HG03439 (cell line): ENCODE measurements at regions not wholly inside any gene's neighbourhood (a gene's known extent, or its start where the extent isn't known, plus 50 kb on each side); places are given as distances from the start of the nearest gene placed in this dataset.
"Not testable (repeated sequence)": the region's sequence is repeated elsewhere in the genome, so short reads cannot be mapped to it uniquely, and the experiment has no call there.

Experiments used
- ATAC-seq: cut with Tn5 transposase; IDR thresholded peaks from one replicate; pipeline ENCODE4 v1.9.1; 2021; ENCODE audit warnings: mild to moderate bottlenecking, moderate library complexity; ENCODE audit not compliant: unreplicated experiment

DNA sequence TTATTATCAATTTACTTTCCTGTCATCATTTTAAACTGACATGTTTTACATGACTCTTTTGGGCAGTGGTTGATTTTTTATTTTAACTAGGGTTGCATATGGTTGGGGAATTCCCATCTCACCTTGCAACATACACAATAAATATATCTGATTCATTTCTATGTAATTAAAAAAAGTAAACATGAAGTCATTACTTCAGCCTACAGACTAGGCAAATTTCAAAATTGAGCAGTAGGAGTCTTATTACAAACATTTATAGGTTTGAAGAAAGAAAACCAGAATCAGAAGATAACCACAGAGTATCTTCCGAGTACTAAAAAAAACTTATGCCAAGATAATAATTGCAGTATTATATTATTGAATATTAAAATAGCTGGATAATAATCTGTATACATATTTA, 377.0 kb upstream of the VRK2 start:
- no peak for ATAC-seq

DNA sequence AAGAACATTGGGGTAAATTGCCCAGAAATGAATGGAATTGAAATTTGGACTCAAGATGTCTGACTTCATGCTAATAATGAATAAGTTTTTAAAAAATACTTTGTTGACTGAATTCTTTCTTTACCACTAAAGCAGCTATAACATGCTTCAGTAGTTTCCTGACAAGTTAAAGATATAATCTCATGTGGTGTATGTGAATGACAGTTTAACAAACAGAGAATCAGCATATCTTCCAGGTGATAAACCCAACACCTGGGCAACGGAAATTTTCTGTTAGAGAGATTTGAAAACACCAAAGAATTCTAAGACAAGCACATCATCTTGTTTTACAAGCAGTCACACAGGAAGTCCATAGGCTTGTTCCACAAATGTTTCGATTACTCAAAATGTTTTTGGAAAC, 372.6 kb upstream of the VRK2 start:
- no peak for ATAC-seq

DNA sequence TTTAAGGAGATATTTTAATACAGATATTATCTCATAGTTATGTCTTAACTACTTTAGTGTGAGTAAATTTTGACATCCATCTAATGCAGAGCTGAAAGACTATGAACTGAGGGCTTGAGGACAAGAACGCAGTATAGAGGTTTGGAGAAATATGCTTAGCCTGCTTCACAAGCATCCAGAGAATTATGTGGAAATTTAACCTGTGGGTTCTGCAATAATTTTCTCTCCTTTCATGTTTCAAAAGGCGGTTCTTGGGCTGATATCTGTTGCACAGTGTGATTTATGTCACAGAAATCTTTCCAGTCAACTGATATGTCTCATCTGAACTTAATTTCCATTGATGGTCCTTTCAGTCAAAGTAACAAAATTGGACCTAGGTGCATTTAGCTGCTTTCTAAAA, 371.9 kb upstream of the VRK2 start:
- ATAC-seq: no peak

DNA sequence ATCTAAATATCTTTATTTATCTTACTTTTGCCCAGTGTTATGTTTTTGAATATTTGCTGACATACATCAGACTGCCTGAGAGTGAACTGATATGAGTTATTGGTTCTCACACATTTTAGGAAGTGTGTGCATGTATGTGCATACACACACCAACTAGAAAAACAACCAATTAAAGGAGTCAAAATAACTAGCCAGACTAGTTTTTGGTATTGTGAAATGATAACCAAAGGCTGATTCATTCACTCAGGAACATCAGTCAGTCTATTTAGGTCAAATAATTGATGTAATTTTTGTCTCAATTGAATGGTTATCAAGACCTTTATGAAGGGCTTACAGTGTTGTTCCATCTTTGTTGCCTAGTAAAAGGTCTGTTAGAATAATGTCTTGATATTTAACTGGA, 369.3 kb upstream of the VRK2 start:
- ATAC-seq: no peak

DNA sequence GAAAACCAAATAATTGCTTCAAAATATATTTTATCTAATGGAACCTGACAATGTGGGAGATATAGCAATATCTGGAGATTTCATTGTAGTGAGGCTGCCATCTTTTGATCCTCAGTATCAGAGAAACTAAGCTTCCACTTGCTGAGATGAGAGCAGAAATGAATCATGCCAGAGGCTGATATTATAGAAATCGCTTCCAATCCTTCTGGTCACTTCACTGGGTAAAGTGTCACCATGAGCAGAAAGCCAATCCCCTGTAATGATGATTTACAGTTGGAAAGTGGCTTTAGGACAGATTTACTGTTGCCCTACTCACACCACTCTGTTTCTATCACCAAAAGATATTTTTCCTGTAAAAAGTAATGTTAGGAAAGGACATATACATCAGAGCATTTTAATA, 365.0 kb upstream of the VRK2 start:
- ATAC-seq: no peak

DNA sequence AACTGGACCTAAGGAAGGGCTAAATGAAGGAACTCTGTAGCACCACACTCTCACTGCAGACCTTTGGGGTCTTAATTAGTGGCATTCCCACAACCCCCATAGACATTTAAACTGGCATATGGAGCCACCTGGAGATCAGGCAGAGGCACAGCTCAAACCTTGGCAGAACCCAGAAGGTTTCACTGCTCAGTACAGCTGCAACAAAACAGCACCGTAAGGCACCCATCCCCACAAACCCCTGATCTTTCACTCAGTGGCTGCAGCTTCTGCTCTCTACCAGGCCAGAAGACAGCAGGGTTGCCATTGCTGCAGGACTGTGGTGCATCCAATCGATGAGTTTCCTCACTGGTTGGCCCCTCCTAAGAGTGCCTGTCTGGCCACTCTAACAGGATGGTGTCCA, 361.6 kb upstream of the VRK2 start:
- no peak for ATAC-seq

DNA sequence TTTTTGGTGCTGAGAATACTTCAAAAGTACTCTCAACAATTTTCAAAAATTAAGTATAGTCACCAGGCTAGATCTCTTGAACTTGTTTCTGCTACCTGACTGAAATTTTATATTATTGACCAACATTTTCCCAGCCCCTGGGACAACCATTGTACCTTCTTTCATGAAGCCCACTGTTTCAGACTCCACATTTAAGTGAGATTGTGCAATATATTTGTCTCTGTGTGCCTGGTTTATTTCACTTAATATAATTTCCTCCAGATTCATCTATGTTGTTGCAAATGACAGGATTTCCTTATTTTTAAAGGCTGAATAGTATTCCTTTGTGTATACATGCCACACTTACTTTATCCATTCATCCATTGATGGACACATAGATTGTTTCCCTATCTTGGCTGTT, 354.2 kb upstream of the VRK2 start:
- ATAC-seq: no peak

DNA sequence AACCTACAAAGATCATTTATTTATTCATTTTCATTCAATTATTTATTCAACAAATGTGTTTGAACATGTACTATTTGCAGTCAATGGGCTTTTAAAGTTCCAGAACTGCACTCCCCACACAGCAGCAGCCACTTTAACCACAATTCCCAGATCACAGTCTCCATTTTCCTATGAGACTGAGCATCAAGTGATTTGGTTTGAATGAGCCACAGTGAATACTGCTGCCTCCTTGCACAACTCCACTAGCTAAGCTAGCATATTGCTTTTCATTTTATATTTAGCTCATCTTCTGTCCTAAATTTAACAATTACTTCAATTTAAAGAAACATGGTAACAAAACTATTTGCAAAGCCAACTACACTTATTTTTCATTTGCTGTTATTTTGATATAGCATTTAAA, 353.4 kb upstream of the VRK2 start:
- ATAC-seq: no peak

DNA sequence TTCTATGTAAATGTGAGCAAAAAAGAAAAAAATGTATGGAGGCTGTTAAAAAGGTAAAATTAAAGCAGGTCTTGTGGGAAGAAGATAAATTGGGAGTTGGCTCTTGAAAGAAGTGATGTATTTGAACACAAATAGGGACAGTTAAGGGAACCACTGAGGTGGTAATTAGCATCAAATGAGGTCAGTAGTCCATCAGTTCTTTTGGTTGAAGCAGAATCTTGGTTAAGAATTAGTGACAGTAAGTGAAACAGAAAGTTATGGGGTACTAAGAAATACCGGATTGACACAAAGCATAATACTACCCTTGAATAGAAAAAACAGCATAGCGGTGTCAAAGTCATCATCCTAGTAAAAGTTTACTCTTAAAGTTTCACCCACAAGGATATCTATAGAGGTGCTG, 352.6 kb upstream of the VRK2 start:
- ATAC-seq: no peak

DNA sequence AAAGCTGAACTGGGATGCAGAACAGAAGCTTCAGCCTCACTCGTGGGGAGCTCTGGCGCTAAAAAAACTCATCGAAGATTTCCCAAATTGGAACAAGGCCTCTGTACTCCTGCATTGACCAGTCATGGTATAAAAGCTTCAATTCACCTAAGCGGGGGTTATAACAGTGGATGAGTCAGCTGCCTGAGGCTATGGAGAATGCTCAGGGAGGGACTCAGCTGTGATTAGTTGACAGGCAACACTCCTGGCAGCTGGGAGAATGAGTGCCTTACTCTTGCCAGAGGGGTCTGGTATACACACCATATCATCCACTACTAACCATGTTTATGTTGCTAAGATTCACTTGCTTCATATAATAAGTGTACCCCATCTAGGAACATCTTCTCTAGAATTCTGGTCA, 350.6 kb upstream of the VRK2 start:
- ATAC-seq: no peak

DNA sequence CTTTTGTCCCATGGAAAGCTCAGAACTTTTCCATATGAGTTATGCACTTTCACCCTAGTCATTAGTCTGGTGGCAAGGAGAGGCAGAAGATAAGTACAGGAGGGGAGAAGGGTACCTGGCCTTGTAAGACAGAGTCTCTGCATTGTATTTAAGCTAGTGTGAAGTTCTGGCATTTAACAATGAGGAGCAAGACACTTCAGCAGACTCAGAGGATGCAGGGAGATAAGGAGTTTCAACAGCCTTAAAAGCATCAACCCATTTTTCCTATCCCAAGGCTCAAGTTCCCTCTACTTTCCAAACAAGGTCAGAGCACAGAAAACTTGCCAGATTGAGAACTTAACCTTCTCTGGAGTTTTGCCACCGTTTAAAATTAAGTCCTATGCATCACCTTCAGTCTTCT, 348.2 kb upstream of the VRK2 start:
- no peak for ATAC-seq

DNA sequence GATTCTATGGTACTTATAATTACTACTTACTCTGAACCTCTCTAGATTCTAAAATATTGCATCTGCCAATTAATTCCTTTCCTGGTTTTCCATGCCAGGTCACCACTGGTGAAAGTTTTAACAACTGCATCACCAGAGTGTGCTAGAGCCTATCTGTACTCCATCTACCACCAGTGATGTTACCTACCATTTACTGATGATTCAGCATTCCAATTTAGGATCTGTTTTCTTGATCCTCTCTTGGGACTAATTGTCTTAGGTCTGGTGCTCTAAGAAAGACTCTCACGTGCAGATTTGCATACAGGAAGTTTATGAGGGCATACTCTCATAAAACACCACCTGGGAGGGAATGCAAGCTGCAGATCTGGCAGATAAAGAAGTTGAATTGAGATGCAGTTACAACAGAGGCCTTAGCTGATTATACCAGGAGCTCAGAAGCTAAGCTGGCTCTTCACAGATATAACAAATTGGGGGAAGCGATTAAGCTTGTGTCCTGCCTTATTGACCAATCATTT, 347.6 kb upstream of the VRK2 start:
- ATAC-seq: no peak

DNA sequence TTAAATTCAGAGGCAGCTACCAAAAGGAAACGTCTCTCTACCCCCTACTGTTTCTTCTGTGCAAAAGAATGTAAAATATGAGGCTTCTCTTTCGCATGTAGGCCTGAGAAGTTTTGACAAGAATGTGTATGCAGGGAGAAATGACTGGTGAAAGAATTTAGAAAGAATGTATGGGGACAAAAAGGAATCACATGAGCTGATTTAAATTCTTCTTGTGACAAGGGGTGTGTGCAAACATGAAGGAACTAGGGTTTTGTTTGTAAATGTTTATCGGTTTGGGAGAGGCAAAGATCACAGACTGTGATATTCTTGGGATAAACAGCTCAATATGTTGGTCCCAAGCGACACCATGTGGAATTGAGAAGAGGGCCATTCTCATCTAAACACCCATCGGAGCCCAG, 345.2 kb upstream of the VRK2 start:
- ATAC-seq: no peak

DNA sequence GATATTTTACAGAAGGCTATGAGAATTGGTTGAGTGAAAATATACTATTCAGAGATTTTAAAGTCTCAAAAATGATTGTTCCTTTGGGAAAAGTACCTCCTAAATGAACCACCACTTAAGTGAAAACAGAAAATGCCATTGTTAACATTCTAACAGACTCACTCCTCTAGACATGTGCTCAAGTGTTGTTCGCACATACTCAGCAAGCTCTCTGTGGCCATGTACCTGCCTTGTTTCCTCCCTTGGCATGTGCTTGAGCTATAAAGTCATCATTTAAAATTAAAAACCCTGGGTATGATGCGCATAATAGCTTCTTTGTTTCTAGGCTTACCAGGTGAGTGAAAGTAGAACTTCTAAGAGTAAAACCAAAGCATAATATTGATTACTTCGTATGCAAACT, 343.2 kb upstream of the VRK2 start:
- ATAC-seq: no peak

DNA sequence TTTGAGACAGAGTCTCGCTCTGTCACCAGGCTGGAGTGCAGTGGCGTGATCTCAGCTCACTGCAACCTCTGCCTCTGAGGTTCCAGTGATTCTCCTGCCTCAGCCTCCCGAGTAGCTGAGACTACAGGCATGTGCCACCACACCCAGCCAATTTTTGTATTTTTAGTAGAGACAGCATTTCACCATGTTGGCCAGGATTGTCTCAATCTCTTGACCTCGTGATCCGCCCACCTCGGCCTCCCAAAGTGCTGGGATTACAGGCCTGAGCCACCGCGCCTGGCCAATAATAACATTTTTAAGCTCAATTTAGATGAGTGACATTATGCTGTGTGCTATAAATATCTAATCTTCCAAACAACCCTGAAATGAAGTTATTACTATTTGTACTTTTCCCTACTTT, 338.8 kb upstream of the VRK2 start:
- not testable (repeated sequence) for ATAC-seq

DNA sequence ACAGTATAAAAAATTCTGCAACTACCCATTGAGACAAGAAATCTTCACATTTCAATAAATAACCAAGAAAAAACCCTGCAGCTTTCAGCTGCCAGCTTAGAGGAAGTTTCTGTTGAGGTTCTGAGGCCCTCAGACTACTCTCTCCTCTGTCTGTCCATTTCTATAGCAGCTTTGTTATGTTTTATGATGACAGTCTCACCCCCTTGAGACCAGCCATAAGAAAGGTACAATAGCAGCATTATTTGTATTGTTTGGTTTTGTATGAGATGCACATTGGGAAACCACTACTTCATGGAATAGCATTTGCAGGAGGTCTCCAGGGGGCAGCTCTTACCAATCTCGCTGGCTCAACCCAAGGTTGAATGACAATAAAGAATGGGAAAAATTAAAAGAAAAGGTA, 334.6 kb upstream of the VRK2 start:
- no peak for ATAC-seq

DNA sequence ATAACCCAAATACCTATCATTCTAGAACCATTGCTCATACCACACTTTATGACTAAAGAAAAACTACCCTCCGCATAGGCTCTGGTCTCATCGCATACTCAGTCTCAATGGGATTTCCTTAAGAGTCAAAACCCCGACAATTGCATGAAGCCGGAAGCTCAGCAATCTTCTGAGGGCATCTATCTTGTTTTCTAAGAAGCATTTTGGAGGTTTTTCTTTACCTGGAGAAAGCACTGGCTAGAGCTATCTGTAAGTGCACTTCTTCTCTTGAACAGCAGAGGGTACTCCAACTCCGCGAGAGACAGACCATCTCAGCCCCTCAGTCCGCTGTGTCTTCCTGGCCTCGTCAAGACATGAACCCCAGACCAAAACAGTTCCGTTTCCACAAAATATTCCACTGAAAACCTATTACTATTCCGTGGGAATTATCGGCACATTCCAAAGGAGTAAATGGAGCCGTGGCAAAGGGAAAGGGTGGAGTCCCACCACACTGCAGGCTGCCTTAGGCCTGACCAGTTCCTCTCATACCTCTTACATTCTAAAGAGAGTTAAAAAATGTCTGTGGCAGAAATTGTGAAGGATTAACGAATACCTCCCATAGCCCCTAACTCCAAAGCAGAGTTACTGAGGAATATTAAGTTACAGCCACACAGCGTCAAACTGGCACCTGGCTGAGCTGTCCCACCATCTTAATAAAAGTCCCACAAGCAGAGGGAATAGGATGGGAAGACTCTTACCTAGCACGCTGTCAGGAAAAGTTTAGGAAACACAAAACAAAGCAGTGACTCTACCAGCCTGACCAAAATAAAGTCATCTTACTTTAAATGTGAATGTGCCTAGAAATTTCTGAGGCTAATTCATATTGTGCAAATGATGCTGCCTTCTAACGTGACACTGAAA, 325.6 kb upstream of the VRK2 start:
- peak; percentile 100 for ATAC-seq

DNA sequence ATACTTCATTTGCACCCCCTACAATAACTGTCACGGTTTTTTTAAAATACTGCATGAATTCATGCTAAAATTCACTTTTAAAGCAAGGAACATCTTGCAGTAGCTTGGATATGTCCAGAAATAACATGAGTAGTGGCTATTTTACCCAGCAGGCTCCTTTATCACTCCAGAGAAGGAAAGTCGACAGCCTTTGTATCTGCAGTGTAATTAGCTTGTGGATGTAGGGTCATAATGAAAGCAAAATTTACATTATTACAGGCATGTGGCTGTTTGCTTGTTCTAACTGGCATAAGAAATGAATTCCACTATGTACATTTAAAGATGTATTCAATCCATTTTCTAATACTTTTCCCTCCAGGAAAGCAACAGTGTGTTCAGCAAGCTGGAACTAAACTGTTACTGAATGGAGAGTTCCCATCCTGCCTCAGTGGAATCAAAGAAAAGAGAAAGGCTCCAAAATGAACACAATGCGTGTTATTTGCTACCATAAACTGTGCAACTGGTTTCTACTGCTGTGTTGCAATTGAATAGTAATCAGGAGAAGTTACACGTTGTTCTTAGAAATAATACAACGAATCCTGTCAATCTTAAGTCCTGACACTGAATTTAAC, 321.2 kb upstream of the VRK2 start:
- no peak for ATAC-seq

DNA sequence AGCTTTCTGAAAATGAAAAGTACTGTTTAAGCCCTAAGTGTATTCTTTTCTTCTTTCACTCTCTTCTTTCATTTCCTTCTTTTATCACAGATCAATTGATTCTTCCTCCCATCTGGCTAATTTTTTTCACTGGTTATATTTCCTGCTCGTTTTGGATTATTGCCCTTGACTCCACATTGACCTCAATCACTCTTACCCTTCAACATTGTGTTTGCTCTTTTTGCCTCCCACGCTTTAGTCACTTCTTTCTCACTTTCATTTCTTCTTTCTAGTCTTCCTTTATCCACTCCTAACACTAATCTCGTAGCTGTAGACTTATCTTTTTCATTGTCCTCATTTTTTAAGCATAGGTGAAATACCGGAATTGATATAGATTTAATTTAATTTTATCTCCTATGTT, 320.3 kb upstream of the VRK2 start:
- no peak for ATAC-seq

DNA sequence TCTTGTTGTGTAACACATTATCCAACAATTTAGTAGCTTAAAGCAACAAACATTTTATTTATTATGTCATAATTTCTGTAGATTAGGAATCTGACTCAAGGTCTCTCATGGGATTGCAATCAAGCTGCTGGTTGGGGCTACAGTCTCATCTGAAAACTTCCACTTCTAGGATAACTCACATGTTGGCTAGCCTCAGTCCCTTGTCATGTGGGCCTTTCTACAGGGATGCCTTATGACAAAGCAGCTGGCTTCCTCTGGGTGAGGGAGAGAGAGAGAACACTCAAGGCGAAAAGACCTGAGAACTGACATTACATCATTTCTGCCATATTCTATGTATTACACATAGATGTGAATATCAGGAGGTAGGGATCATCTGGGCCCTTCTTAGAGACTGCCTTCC, 317.9 kb upstream of the VRK2 start:
- ATAC-seq: no peak

DNA sequence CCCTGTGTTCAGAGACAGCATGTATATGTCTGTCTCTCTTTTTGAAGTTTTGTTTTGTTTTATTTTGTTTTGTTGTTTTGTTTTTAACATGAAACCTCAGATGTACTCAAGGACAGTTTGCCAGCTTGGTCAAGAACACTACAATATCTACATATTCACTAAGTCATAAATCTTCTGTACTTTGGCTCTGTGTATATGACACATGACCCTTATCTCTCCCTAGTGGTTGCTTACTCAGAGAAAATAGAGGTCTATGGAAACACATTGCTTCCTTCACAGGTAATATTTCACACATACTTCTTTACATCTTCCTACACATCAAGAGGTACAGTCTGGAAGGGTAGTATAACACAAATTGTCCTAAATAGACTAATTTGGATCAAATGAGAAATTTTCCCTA, 312.6 kb upstream of the VRK2 start:
- no peak for ATAC-seq

DNA sequence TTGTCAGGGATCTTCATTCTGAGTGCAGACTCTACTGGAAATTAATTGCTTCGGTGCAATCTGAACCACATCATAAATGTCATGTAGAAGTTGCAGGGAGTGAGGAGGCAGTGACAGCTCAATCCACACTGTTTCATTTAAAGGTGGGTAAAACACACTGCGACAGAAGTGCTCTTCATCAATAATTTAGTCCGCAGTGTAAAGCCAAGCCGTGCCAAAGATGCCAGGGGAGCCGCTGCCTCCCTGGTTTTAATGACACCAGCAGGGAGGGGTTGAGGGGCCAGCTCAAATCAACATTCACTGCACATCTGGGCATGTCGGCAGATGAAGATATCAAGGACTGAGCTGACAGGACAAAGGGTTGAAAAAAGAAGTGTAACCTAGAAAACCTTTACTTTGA, 305.7 kb upstream of the VRK2 start:
- no peak for ATAC-seq

DNA sequence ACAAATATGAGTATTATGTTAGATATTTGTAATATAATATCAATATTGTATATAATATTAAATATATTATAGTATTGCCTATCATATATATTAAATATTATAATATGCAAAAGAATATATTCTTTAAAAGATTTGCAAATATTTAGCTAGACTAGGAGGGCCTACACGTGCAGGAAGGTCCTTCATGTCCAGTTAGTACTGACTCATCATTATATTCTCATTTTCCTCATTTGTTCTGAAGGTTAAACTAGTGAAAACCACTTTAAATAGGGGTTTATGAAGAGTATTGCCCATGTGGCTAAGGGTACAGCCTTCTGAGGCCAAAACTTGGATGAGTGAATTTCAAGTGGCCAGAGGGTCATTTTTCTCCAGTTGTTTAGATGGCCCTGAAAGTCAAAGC, 293.0 kb upstream of the VRK2 start:
- no peak for ATAC-seq
